GM04503 (cell line): ENCODE measurements at regions not wholly inside any gene's neighbourhood (a gene's known extent, or its start where the extent isn't known, plus 50 kb on each side); places are given as distances from the start of the nearest gene placed in this dataset.
A peak's percentile ranks its signal among the peaks of the same experiment; 100 is the strongest.

Experiments
- DNase-seq: peaks from one replicate; pipeline ENCODE4 v3.0.0-alpha.2; 2012; ENCODE audit warnings: low read depth

GRCh38 chr18:67650686-67651385 is 134.3 kb upstream of the DSEL start:
- no peak for DNase-seq

DNA sequence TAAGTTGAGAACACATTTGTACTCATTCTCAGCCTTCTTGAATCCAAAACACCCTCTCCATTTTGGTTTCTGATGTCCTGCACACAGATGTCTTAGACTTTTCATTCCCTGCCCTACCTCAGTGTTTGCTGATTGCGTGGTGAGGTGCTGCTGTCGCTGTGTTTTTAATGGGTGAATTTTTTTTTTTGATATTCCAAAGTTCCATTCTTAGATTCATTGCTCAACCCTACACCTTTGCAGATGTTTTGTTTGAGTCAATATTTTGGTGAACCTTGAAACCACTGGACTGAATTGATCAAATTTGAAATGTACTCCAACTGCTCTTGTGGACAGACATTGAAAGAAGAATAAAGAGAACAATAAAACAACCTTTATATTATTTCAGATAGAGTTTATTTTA is 130.4 kb upstream of the DSEL start:
- no peak for DNase-seq

DNA sequence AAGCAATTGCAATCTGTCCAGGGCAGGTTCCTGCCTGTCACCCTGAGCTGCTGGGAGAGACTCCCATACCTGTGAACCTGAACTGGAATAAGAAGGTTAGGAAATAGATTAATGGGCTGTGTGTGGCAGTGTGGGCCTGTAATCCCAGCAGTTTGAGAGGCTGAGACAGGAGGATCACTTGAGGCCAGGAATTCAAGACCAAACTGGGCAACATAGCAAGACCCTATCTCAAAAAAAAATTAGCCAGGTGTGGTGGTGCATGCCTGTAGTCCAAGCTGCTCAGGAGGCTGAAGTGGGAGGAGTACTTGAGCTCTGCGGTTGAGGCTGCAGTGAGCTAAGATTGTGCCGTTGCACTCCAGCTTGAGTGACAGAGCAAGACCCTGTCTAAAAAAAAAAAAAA is 127.7 kb upstream of the DSEL start:
- DNase-seq: no peak

GRCh38 chr18:67639872-67640271 is 123.4 kb upstream of the DSEL start:
- DNase-seq: no peak

DNA sequence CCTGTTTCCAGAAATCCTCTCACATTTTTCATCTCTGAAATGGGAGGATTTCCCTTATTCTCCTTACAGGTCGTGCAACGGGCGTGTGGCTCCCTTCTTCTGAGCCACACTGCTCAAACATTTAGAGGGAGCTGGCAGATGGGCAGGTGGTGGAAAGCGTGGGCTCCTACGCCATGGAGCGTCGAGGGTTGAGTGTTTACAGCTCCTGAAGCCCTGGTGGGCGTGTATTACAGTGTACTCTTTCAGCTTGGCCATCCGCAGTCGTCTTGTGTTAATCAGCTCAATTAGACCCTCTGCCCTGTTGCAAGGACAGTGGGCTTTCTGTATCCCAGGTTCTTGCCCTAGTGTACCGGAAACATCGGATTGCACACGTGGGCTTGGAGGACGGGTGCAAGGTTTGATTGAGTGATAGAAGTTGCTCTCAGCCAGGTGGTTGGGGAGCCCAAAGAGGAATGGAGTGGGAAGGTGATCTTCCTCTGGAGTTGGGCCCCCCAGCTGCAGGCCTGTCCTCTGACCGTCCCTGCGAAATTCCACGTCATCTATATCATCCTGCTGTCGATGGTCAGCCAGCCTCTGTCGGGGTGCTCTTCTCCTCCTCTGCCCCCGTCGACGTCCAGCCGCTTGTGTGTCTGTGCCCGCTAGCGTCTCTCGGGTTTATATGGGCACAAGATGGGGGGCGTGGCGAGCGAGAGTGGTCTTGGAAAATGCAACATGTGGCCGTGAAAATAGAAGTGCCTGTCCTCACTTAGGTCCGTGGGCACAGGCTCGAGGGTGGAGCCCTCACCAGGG is 120.3 kb upstream of the DSEL start:
- no peak for DNase-seq

DNA sequence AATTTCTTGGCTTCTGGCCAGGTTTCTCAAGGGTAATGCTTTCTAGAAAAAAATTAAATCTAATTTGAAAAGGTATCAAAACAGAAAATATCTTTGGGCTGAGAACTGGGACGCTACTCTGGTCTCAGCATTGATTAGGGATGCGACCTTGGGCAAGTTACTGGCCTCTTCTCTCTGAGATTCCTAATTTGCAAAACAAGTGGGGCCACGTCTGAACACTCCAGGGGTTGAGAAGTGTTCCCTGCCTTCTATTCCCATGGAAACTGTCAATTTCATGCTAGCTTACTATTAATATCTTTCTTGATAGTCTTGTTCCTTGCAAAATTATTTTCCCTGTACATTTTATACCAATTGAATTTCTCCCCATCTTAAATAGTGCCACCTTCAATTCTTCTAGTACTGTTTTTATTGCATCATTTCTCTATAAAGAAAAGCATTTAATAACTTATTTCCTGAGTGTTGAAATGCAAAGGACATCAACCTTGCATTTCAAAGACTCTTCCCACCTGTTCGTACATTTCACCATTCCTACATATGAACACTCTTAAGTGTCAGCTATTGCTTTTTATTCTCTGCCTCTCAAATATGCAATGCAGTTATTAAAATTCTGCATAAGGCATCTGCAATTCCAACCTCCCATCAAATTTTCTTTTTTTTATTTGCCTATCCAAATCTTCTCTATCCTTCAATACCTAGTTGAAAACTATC is 118.3 kb upstream of the DSEL start:
- no peak for DNase-seq

DNA sequence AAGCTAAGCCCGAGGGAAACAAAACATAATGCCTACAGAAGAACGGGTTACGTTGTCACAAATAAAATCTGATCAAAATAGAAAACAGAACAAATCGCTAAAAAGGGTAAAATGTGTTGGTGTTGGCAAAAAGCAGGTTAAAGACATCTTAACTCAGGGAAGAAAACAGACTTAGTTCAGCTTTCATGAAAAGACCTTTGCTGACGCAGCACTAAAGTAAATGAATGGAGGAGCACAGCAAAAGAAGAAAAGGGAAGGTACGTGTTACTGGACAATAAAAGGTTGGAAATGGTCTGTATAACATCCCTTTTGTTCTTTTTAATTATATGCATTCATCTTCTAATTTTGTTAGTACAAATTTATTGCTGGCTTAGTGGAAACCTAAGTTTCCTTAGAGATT is 117.4 kb upstream of the DSEL start:
- no peak for DNase-seq

- DNase-seq: no peak
These were observed 105.4 kb upstream of the DSEL start for GRCh38 chr18:67621906-67622305.

GRCh38 chr18:67621049-67621713 is 104.7 kb upstream of the DSEL start:
- DNase-seq: no peak

GRCh38 chr18:67618061-67618460 is 101.5 kb upstream of the DSEL start:
- DNase-seq: no peak

DNA sequence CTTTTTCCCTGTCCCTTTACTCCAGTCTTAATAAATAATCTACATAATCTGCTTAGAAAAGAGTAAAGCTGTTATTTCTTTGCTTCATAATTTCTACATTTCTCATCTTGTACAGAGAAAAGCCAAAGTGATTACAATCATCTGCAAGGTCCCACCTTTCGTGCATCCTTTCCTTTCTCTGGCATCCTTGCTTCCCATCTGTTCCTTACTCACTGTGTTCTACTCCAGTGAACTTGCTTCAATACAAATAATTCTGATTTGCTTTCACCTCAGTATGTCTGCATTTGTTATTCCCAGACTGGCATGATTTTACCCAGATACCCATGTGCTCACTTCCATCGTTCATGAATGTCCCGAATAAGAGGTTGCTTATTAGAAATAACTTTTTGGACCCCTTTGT is 99.4 kb upstream of the DSEL start:
- no peak for DNase-seq

GRCh38 chr18:67613731-67614130 is 97.2 kb upstream of the DSEL start:
- no peak for DNase-seq

DNA sequence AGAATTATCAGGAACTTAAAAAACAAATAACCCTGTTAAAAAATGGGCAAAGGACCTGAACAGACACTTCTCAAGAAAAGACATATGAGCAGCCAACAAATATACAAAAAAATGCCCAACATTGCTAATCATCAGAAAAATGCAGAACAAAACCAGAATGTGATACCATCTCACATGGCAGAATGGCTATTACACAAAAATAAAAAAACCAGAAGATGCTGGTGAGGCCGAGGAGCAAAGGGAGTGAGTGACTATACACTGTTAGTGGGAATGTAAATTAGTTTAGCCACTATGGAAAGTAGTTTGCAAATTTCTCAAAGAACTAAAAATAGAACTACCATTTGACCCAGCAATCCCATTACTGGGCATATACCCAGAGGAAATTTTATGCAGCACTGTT is 95.8 kb upstream of the DSEL start:
- no peak for DNase-seq

- peak; percentile 34 for DNase-seq
These were observed 92.2 kb upstream of the DSEL start for GRCh38 chr18:67608615-67609273.

- DNase-seq: no peak
These were observed 91.7 kb upstream of the DSEL start for GRCh38 chr18:67608191-67608590.

DNA sequence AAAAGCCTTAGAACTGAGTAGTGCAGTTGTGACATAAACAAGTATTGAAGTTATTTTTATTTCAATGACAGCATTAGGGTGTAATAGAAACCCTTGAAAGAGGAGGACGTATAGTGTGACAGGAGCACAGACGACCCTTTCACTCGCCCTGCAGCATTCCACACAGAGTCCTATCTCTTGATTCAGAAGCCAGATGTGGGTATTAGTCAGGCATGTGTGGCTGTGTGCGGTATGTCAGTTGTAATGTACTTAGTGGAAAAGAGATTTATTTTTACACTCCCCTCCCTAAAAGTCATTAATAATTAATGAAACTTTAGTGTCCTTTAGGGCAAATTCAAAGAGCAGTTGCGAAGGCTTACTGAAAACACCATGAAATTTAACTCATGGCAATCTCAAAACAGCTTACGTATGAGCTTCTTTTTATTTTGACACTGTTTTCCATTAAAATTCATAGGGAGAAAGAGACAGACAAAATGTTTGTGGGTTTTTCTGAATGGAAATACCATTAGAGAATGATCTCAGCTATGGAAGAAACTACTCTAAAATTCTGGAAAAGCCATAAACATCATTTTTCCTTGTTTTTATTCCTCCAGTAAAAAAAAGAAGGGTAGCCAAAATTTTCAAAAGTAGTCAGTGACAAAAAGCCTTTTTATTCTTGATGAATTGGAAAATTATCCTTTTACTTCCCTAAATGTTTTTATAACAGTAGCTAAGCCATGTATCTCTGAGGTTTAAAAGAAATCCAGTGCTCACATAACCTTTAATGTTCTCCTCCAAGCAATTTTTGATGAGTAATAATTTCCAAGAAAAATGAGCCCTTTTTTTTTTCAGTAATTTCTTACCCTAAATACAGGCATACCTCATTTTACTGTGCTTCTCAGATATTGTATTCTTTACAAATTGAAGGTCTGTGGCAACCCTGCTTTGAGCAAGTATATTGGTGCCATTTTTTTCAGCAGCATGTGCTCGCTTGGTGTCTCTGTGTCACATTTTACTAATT is 84.0 kb upstream of the DSEL start:
- DNase-seq: no peak

DNA sequence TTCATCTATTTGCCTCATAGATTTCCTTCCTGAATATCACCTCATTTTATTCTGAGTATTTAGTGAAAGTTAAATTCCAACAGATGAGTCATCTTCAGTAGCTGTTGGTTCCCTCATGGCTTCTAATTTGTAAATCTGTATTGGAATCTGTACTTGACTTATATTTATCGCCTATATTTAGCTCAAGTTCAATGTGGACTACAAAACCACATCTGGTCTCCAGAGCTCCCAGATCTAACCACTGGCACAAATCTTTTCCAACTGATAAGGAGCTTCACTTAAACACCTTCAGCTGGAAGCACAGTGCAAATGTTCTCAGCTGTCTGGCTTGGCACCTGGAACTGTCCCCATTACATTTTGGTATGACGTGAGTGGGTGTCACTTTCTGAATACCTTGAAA is 82.8 kb upstream of the DSEL start:
- no peak for DNase-seq

DNA sequence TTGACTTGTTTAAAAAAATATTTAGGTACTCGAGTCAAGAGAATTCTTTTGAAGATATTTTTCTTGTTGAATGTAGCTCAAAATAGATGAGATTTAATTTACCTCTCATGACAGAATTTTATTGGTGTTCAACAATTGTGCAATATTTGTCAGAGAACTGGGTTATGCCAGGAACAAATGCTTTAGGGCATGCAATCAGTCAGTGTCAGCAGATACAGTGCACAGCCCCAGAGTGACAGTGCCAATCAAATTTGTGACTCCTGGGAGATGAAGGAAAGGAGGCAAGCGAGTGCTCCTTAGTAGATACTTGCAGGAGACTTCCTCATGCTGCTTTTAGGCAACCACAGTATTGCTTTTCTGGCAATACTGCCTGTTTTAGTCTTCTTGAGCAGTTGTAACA is 81.2 kb upstream of the DSEL start:
- no peak for DNase-seq

DNA sequence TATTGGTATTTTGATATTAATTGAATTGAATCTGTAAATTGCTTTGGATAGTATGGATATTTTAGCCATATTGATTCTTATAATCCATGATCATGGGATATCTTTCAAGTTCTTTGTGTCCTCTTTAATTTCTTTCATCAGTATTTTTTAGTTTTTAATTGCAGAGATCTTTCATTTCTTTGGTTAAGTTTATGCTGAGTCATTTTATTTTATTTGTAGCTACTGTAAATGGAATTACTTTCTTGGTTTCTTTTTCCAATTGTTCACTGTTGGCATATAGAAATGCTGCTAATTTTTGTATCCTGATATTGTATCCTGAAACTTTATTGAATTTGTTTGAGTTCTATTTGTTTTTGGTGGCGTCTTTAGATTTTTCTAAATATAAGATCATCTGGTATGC is 79.5 kb upstream of the DSEL start:
- no peak for DNase-seq

DNA sequence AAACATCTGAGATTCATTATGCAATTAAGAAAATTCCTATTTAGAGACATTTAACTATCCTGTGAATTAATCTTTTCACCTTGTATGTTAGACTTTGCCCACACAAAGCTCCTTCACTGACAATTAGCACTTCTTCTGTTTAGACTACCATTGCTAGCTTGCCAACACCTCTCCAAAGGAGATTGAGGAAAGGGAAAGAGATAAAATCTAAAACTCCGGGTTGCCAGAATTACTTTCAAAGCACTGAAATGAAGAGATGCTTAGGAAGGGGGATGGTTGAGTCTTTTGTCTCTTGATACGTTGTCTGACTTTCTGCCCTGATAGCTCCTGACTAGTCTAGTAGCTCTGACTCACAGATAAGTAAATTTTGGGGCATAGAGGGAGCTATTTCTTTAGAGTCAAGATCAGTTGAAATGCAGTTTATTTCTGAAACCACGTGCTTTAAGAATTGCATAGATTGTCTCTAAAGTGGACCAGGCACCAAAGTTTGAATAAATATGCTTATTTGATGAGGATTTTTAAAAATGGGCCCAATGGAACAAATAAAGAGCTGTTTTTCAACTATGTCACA is 74.1 kb upstream of the DSEL start:
- no peak for DNase-seq
